ENCODE measurements at regions not wholly inside any gene's neighbourhood (a gene's known extent, or its start where the extent isn't known, plus 50 kb on each side); places are given as distances from the start of the nearest gene placed in this dataset.

DNA sequence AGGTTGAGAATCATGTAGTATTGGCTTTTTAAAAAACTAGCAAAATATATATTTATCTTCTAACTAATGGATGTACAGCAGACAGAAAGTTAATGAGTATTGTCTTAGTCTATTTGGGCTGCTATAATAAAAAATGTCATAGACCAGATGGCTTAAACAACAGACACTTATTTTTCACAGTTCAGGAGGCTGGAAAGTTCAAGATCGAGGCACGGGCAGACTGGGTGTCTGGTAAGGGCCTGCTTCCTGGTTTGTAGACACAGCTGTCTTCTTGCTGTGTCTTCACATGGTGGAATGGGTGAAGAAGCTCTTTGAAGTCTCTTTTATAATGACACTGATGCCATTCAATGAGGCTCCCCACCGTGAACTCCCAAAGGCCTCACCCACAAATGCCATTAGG is 70.1 kb upstream of the KRR1 start:
- Mint-ChIP-seq H3K4me3 (no peak overlapping the region), H3K9me3 (peaks cover 0 to 2% (median 0%) of the 10 kb centered on the region in 6 donors), H3K4me1 (no peaks in the 10 kb centered on the region), H3K36me3 (no peaks in the 10 kb centered on the region), H3K27ac (no peak overlapping the region), H3K27me3 (ENCODE audit: low read depth in 3 of 3) (no peaks in the 10 kb centered on the region)
- no peak for DNase-seq

DNA sequence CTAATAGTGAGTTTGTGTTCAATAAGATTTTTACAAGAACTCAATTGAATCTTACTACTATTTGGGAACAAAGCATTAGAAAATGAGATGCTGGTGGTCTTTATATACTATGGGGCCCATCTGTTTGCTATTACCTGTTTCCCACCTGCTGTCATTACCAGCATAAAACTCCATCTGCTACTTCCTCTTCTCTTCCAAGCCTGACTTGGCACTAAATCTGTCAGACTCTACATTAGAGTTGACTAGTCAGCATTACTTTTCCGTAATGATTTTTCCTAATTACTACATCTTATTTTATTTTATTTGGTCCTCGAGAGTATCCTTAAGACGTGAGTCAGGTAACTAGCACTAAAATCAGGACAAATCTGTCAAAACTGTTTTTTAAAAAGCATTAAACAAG is 68.1 kb upstream of the KRR1 start:
- no peak for DNase-seq
- Mint-ChIP-seq H3K27ac (no peak overlapping the region), H3K4me1 (no peaks in the 10 kb centered on the region), H3K27me3 (ENCODE audit: low read depth in 3 of 3) (no peaks in the 10 kb centered on the region), H3K4me3 (no peak overlapping the region), H3K36me3 (no peaks in the 10 kb centered on the region), H3K9me3 (no peaks in the 10 kb centered on the region)

GRCh38 chr12:75578546-75578945 is 67.1 kb upstream of the KRR1 start:
- no peaks in the 10 kb centered on the region for H3K4me1 Mint-ChIP-seq
- no peak for DNase-seq
- no peaks in the 10 kb centered on the region for H3K9me3 Mint-ChIP-seq
- H3K4me3 Mint-ChIP-seq = no peak overlapping the region
- H3K36me3 Mint-ChIP-seq = no peaks in the 10 kb centered on the region
- H3K27ac Mint-ChIP-seq = no peak overlapping the region
- no peaks in the 10 kb centered on the region for H3K27me3 Mint-ChIP-seq (ENCODE audit: low read depth in 3 of 3)

DNA sequence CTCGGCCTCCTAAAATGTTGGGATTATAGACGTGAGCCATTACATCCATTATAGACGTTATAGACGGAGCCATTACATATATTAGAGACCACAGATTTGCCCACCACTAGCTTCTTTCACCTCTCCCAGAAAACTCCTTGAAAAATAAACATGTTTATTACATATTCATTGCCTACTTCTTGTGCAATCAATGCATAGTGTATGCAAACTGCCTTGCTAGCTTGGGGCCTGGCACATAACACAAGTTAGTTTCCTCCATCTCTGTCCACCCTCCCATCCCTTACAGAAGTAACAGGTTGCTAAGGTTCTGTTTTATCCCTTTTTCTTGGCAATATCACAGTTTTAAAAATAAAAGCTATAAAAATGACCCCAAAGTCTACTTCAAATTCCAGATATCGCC is 66.4 kb upstream of the KRR1 start:
- Mint-ChIP-seq H3K4me3 (no peak overlapping the region), H3K9me3 (no peaks in the 10 kb centered on the region), H3K4me1 (no peaks in the 10 kb centered on the region), H3K27ac (no peak overlapping the region), H3K27me3 (ENCODE audit: low read depth in 3 of 3) (no peaks in the 10 kb centered on the region), H3K36me3 (no peaks in the 10 kb centered on the region)
- no peak for DNase-seq

GRCh38 chr12:75571656-75572205 is 60.3 kb upstream of the KRR1 start:
- H3K36me3 Mint-ChIP-seq = no peaks in the 10 kb centered on the region
- no peak overlapping the region for H3K27ac Mint-ChIP-seq
- H3K4me1 Mint-ChIP-seq = no peaks in the 10 kb centered on the region
- DNase-seq = no peak
- no peaks in the 10 kb centered on the region for H3K9me3 Mint-ChIP-seq
- H3K27me3 Mint-ChIP-seq (ENCODE audit: low read depth in 3 of 3) = peaks cover 0 to 3% (median 2%) of the 10 kb centered on the region in 3 donors
- no peak overlapping the region for H3K4me3 Mint-ChIP-seq

GRCh38 chr12:75571204-75571603 is 59.8 kb upstream of the KRR1 start:
- no peak for DNase-seq
- Mint-ChIP-seq H3K36me3 (no peaks in the 10 kb centered on the region), H3K9me3 (no peaks in the 10 kb centered on the region), H3K27me3 (ENCODE audit: low read depth in 3 of 3) (peaks cover 2 to 3% (median 3%) of the 10 kb centered on the region in 3 donors), H3K4me1 (no peaks in the 10 kb centered on the region), H3K27ac (no peak overlapping the region), H3K4me3 (no peak overlapping the region)

GRCh38 chr12:75568801-75569200 is 57.4 kb upstream of the KRR1 start:
- H3K4me1 Mint-ChIP-seq = no peaks in the 10 kb centered on the region
- H3K27me3 Mint-ChIP-seq (ENCODE audit: low read depth in 3 of 3) = peaks cover 2 to 7% (median 3%) of the 10 kb centered on the region in 3 donors
- no peak overlapping the region for H3K27ac Mint-ChIP-seq
- H3K36me3 Mint-ChIP-seq = no peaks in the 10 kb centered on the region
- no peaks in the 10 kb centered on the region for H3K9me3 Mint-ChIP-seq
- H3K4me3 Mint-ChIP-seq = no peak overlapping the region
- DNase-seq = no peak

- Mint-ChIP-seq H3K9me3 (no peaks in the 10 kb centered on the region), H3K36me3 (no peaks in the 10 kb centered on the region), H3K4me1 (no peaks in the 10 kb centered on the region), H3K4me3 (no peak overlapping the region), H3K27ac (no peak overlapping the region), H3K27me3 (ENCODE audit: low read depth in 3 of 3) (peaks cover 2 to 7% (median 3%) of the 10 kb centered on the region in 3 donors)
- no peak for DNase-seq
Measured at GRCh38 chr12:75568393-75568792, 57.0 kb upstream of the KRR1 start.

DNA sequence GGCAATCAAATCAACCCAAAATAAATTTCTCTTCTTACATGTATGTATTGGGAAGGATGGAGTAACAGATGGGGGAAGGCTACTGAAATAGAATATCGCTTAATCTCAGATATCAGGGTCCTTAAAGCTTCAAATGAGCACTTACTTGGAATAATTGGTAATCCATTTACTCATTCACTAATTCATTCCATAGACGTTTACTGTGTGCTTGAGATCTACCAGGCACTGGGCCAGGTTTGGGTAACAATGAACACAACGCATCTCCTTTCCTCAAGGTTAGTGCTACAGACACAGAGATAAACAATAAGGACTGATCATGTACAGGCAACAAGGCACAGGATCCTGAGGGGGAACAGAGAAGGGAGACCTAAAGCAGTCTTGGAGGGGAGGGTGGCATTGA is 54.4 kb upstream of the KRR1 start:
- Mint-ChIP-seq H3K36me3 (no peaks in the 10 kb centered on the region), H3K27ac (no peak overlapping the region), H3K27me3 (ENCODE audit: low read depth in 3 of 3) (peaks cover 5 to 10% (median 8%) of the 10 kb centered on the region in 3 donors), H3K9me3 (no peaks in the 10 kb centered on the region), H3K4me3 (no peak overlapping the region), H3K4me1 (no peaks in the 10 kb centered on the region)
- no peak for DNase-seq

DNA sequence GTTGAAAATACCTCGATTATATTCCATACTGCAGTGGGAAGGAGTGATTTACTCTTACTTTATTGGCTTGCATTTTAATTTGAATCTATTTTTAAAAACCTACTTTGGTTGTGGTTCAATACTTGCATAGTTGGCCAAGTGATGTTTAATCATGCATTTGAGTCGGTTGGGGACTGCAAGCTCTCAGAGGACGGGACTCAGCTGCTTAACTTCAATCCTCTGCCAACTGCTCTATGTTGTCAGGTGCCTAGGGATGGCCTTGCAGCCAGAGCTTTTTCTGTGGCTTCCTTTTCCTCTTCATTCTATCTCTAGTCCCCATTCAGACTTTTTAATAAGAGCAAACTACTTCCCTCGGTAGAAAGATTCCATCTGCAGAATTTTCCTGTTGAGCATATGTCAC is 53.4 kb upstream of the KRR1 start:
- Mint-ChIP-seq H3K27ac (no peak overlapping the region), H3K27me3 (ENCODE audit: low read depth in 3 of 3) (peaks cover 5 to 10% (median 8%) of the 10 kb centered on the region in 3 donors)

DNA sequence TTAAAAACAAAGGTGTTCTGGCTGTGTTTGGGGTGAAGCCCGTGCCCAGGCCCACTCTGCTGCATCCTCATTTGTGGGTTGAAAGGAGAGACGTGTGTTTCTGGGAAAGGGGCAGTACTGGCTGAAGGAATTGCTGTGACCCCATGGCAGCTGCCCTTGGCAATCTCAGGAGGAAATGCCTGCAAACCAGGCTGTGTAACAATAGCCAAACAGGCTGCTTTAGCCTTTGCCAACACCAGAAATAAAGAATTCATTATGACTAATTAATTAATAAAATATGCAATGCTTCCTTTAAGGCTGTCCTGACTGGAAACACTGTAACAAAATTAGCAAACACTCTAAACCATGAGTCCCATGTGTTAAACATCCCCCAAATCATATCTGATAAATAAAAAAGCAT is 53.0 kb upstream of the KRR1 start:
- Mint-ChIP-seq H3K27me3 (ENCODE audit: low read depth in 3 of 3) (peaks cover 5 to 12% (median 8%) of the 10 kb centered on the region in 3 donors), H3K36me3 (no peaks in the 10 kb centered on the region), H3K4me3 (no peak overlapping the region), H3K4me1 (no peaks in the 10 kb centered on the region), H3K27ac (no peak overlapping the region), H3K9me3 (no peaks in the 10 kb centered on the region)
- no peak for DNase-seq

More for the DNA sequence above, 53.4 kb upstream of the KRR1 start:
- Mint-ChIP-seq H3K4me1 (no peaks in the 10 kb centered on the region), H3K4me3 (no peak overlapping the region), H3K9me3 (no peaks in the 10 kb centered on the region), H3K36me3 (no peaks in the 10 kb centered on the region)
- no peak for DNase-seq

- no peaks in the 10 kb centered on the region for H3K36me3 Mint-ChIP-seq
- no peak for DNase-seq
- no peaks in the 10 kb centered on the region for H3K9me3 Mint-ChIP-seq
- H3K4me1 Mint-ChIP-seq = no peaks in the 10 kb centered on the region
- no peak overlapping the region for H3K4me3 Mint-ChIP-seq
- peaks cover 5 to 14% (median 8%) of the 10 kb centered on the region in 3 donors for H3K27me3 Mint-ChIP-seq (ENCODE audit: low read depth in 3 of 3)
- H3K27ac Mint-ChIP-seq = no peak overlapping the region
Measured at GRCh38 chr12:75563351-75563750, 51.9 kb upstream of the KRR1 start.

- Mint-ChIP-seq H3K36me3 (no peaks in the 10 kb centered on the region), H3K9me3 (no peaks in the 10 kb centered on the region)
Measured at GRCh38 chr12:75561921-75562320, 50.5 kb upstream of the KRR1 start.

More at GRCh38 chr12:75561921-75562320, 50.5 kb upstream of the KRR1 start:
- Mint-ChIP-seq H3K27me3 (ENCODE audit: low read depth in 3 of 3) (peaks cover 5 to 14% (median 7%) of the 10 kb centered on the region in 3 donors), H3K27ac (no peak overlapping the region), H3K4me3 (no peak overlapping the region), H3K4me1 (no peaks in the 10 kb centered on the region)
- DNase-seq = no peak

Data from immature natural killer cell (primary cell).